Sigmoid colon (tissue), 6 donors: ENCODE measurements at regions not wholly inside any gene's neighbourhood (a gene's known extent, or its start where the extent isn't known, plus 50 kb on each side); places are given as distances from the start of the nearest gene placed in this dataset.

Experiments
- DNase-seq: peaks from one replicate; pipeline ENCODE4 v3.0.0-alpha.2; 2019
- H3K27ac ChIP-seq, 4 donors: fragments of 200-600 bp; sonication (generic); one replicate each; pipeline ENCODE4 v1.5.1; 2016 to 2019; ENCODE audit warnings: mild to moderate bottlenecking in 1 of 4
- H3K27me3 ChIP-seq, 3 donors: fragments of 200-600 bp; sonication (generic); one replicate each; pipeline ENCODE4 v1.5.1; 2019; ENCODE audit warnings: mild to moderate bottlenecking in 1 of 3
- H3K36me3 ChIP-seq, 4 donors: fragments of 200-600 bp; sonication (generic); one replicate each; pipeline ENCODE4 v1.5.1; 2016 to 2019
- H3K4me1 ChIP-seq, 4 donors: fragments of 200-600 bp; sonication (generic); one replicate each; pipeline ENCODE4 v1.5.1; 2017 to 2019
- H3K4me3 ChIP-seq, 4 donors: fragments of 200-600 bp; sonication (generic); one replicate each; pipeline ENCODE4 v1.5.1; 2017 to 2019; ENCODE audit warnings: mild to moderate bottlenecking in 2 of 4, moderate library complexity in 1 of 4
- H3K9me3 ChIP-seq, 4 donors: fragments of 200-600 bp in 3 of 4; sonication (generic) in 3 of 4; one replicate each; pipeline versions ENCODE4 v1.5.1 to v1.6.1; 2013 to 2019
- CTCF ChIP-seq, 4 experiments: fragments of 450-650 bp in 3 of 4; fragments of 200-600 bp in 1 of 4; IDR thresholded peaks; one replicate each; pipeline ENCODE4 v1.5.1; 2016 to 2019; ENCODE audit warnings: antibody characterized with exemption in 4 of 4, mild to moderate bottlenecking in 3 of 4, moderate library complexity in 2 of 4
- EP300 ChIP-seq, 4 donors: sonication (generic); formaldehyde crosslinking; IDR thresholded peaks; one replicate each; pipeline ENCODE4 v1.6.1; 2017; ENCODE audit warnings: antibody characterized with exemption in 4 of 4
- POLR2A ChIP-seq, 2 donors: fragments of 450-650 bp; IDR thresholded peaks; one replicate each; pipeline ENCODE4 v1.6.1; 2016; ENCODE audit warnings: antibody characterized with exemption in 2 of 2, mild to moderate bottlenecking in 2 of 2, moderate library complexity in 2 of 2
- POLR2AphosphoS5 ChIP-seq, 4 donors: sonication (generic); formaldehyde crosslinking; IDR thresholded peaks; one replicate each; pipeline ENCODE4 v1.6.1; 2017; ENCODE audit warnings: antibody characterized with exemption in 4 of 4
- WGBS, 2 donors: extraction: QIAGEN DNeasy Blood & Tissue Kit; methylation state at CpG; one replicate each; pipeline ENCODE4 v1.1.7; 2013; 5-methylcytosine and 5-hydroxymethylcytosine counted together
- intact Hi-C: fragments of 100-400 bp; cut with DNase I; formaldehyde crosslinking; loops from one replicate; pipeline ENCODE4 v1.15.1; 2023
- donor health status: healthy with polysubstance abuse.
- donor health status: healthy.

- Histone ChIP-seq H3K27ac (no peak overlapping the region), H3K4me3 (no peak overlapping the region), H3K9me3 (no peaks in the 10 kb centered on the region), H3K4me1 (peaks cover 0 to 14% (median 7%) of the 10 kb centered on the region in 4 donors), H3K27me3 (no peaks in the 10 kb centered on the region), H3K36me3 (no peaks in the 10 kb centered on the region)
- 75 to 85% methylated on average over 18 of the region's 18 CpGs for WGBS, 2 donors
- DNase-seq: peak; percentile 72
- TF ChIP-seq EP300 (IDR thresholded peaks at IDR 0.05) (no peak), CTCF (IDR thresholded peaks at IDR 0.05) (no peak), POLR2A (IDR thresholded peaks at IDR 0.05) (no peak), POLR2AphosphoS5 (IDR thresholded peaks at IDR 0.05) (no peak)
- intact Hi-C loops: no loop called here
Measured at GRCh38 chr9:89655990-89656657, 51.3 kb downstream of the GADD45G start.

DNA sequence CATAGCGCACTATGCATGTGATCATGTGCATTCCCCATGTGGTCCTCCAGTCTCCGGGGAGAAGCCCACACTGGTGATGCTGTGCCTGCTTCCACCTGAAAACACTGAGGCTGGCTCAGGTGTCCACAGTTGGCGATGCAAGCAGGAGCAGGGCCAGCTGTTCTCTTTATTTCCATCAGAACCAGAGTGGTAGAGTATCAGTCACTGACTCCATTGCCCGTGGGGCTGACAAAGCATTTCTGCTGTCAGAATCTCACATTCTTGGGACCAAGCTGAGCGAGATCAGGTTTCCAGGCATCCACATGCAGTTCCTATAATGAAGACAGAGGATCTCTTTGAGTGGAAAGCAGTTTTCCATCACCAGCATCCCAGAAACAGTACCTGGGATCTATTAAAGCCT, 52.5 kb downstream of the GADD45G start:
- H3K27me3 ChIP-seq: no peaks in the 10 kb centered on the region
- no peak for TF ChIP-seq CTCF (IDR thresholded peaks at IDR 0.05)
- no peak for TF ChIP-seq POLR2AphosphoS5 (IDR thresholded peaks at IDR 0.05)
- no peak for TF ChIP-seq POLR2A (IDR thresholded peaks at IDR 0.05)
- TF ChIP-seq EP300 (IDR thresholded peaks at IDR 0.05): no peak
- intact Hi-C loops: no loop called here
- no peaks in the 10 kb centered on the region for H3K36me3 ChIP-seq
- DNase-seq: no peak
- WGBS, 2 donors: 94 to 96% methylated on average over 5 of the region's 5 CpGs
- H3K4me3 ChIP-seq: no peak overlapping the region
- H3K4me1 ChIP-seq: peaks cover 0 to 23% (median 17%) of the 10 kb centered on the region in 4 donors
- no peaks in the 10 kb centered on the region for H3K9me3 ChIP-seq
- no peak overlapping the region for H3K27ac ChIP-seq

- TF ChIP-seq POLR2AphosphoS5 (IDR thresholded peaks at IDR 0.05): no peak
- TF ChIP-seq POLR2A (IDR thresholded peaks at IDR 0.05): no peak
- TF ChIP-seq CTCF (IDR thresholded peaks at IDR 0.05): no peak
- TF ChIP-seq EP300 (IDR thresholded peaks at IDR 0.05): no peak
- Histone ChIP-seq H3K4me1 (peaks cover 0 to 28% (median 22%) of the 10 kb centered on the region in 4 donors), H3K27me3 (no peaks in the 10 kb centered on the region), H3K4me3 (no peak overlapping the region), H3K27ac (no peak overlapping the region), H3K9me3 (no peaks in the 10 kb centered on the region), H3K36me3 (no peaks in the 10 kb centered on the region)
- 81 to 86% methylated on average over 4 of the region's 4 CpGs for WGBS, 2 donors
- DNase-seq: no peak
- intact Hi-C loops: no loop called here
Measured at GRCh38 chr9:89657765-89658164, 53.0 kb downstream of the GADD45G start.

DNA sequence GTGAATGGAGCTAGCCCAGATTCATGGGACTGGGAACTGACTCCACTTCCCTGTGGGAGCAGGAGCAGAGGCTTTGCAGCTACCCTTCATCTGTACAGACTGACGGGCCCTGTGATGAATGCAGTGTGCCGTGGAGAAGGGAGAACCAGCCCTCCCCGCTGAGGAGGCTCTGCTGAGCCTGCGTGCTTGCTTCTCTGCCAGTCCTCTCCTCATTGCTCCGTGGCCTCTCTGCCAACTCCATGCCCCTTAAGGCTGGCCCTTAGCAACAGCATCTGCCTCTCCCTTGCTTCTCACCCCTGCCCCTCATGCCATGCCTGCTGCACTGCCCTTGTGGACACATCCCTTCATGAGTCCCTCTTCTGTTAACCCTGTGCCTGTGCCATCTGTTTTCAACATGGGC, 53.6 kb downstream of the GADD45G start:
- Histone ChIP-seq H3K9me3 (no peaks in the 10 kb centered on the region), H3K4me3 (no peak overlapping the region), H3K4me1 (peaks cover 0 to 30% (median 22%) of the 10 kb centered on the region in 4 donors), H3K27me3 (no peaks in the 10 kb centered on the region), H3K36me3 (no peaks in the 10 kb centered on the region), H3K27ac (no peak overlapping the region)
- DNase-seq: peak; percentile 69
- intact Hi-C loops: no loop called here
- no peak for TF ChIP-seq POLR2AphosphoS5 (IDR thresholded peaks at IDR 0.05)
- no peak for TF ChIP-seq EP300 (IDR thresholded peaks at IDR 0.05)
- no peak for TF ChIP-seq POLR2A (IDR thresholded peaks at IDR 0.05)
- no peak for TF ChIP-seq CTCF (IDR thresholded peaks at IDR 0.05)
- 83 to 96% methylated on average over 5 of the region's 5 CpGs for WGBS, 2 donors

- Histone ChIP-seq H3K27me3 (no peaks in the 10 kb centered on the region), H3K4me3 (no peak overlapping the region), H3K36me3 (no peaks in the 10 kb centered on the region), H3K9me3 (no peaks in the 10 kb centered on the region), H3K27ac (no peak overlapping the region), H3K4me1 (peaks cover 0 to 30% (median 22%) of the 10 kb centered on the region in 4 donors)
- peak; percentile 44 for DNase-seq
- WGBS, 2 donors: 23 to 78% methylated on average over 6 of the region's 6 CpGs
- intact Hi-C loops: no loop called here
- TF ChIP-seq CTCF (IDR thresholded peaks at IDR 0.05) (no peak), POLR2A (IDR thresholded peaks at IDR 0.05) (no peak), EP300 (IDR thresholded peaks at IDR 0.05) (no peak), POLR2AphosphoS5 (IDR thresholded peaks at IDR 0.05) (no peak)
Measured at GRCh38 chr9:89658931-89659330, 54.1 kb downstream of the GADD45G start.
